ENCODE measurements at regions not wholly inside any gene's neighbourhood (a gene's known extent, or its start where the extent isn't known, plus 50 kb on each side); places are given as distances from the start of the nearest gene placed in this dataset.

- TF ChIP-seq CTCF (IDR thresholded peaks at IDR 0.05): no peak
- no peak for TF ChIP-seq POLR2A (IDR thresholded peaks at IDR 0.05)
- TF ChIP-seq POLR2AphosphoS5 (IDR thresholded peaks at IDR 0.05): no peak
- no peak for TF ChIP-seq EP300 (IDR thresholded peaks at IDR 0.05)
Measured at GRCh38 chr19:30762651-30763050, 390.5 kb downstream of the ZNF536 start.
